Activated naive CD8-positive, alpha-beta T cell treated with anti-CD3 and anti-CD28 coated beads, Interleukin-2, amount 50 U/mL, for 24 hours (primary cell): ENCODE measurements at regions not wholly inside any gene's neighbourhood (a gene's known extent, or its start where the extent isn't known, plus 50 kb on each side); places are given as distances from the start of the nearest gene placed in this dataset.
"Not testable (repeated sequence)": the region's sequence is repeated elsewhere in the genome, so short reads cannot be mapped to it uniquely, and the experiment has no call there.

Source experiments
- ATAC-seq: fragments of 150-1000 bp; cut with Tn5 transposase; one replicate; pipeline ENCODE4 v1.10.0; 2021
- DNase-seq: peaks from one replicate; pipeline ENCODE4 v3.0.0; 2021
- H3K27ac Mint-ChIP-seq: one replicate; pipeline ENCODE4 v1.8.0; 2021; ENCODE audit warnings: mild to moderate bottlenecking, mixed read lengths
- H3K27me3 Mint-ChIP-seq: one replicate; pipeline ENCODE4 v1.8.0; 2021; ENCODE audit warnings: mixed read lengths
- H3K36me3 Mint-ChIP-seq: one replicate; pipeline ENCODE4 v1.8.0; 2021; ENCODE audit warnings: low read depth, mixed read lengths
- H3K4me1 Mint-ChIP-seq: one replicate; pipeline ENCODE4 v1.8.0; 2021; ENCODE audit warnings: mixed read lengths
- H3K4me3 Mint-ChIP-seq: one replicate; pipeline ENCODE4 v1.8.0; 2021; ENCODE audit warnings: mild to moderate bottlenecking, moderate library complexity, mixed read lengths
- H3K9me3 Mint-ChIP-seq: one replicate; pipeline ENCODE4 v1.8.0; 2021; ENCODE audit warnings: mixed read lengths

DNA sequence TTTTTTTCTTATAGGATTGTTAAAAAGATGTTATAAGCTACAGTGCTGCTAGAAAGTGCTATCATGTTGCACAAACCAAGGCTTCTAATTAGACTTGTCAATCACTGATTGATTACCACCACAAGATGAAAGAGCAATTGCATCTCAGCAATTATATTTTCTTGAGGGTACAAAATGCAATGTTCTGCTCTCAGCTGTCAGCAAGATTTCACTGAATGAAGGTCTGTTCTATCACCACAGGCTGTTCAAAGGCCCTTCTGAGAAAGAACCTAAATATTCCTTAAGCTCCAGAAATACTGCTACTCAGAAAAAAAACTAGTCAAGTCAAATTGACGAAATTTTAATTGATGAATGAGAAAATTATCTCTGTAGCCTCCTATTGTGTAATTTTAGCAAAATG is 301.9 kb upstream of the KYNU start:
- Mint-ChIP-seq H3K4me3 (no peak overlapping the region), H3K36me3 (no peaks in the 10 kb centered on the region), H3K4me1 (no peaks in the 10 kb centered on the region), H3K27me3 (no peaks in the 10 kb centered on the region), H3K27ac (no peak overlapping the region), H3K9me3 (no peaks in the 10 kb centered on the region)
- DNase-seq (no peak), ATAC-seq (no peak)

DNA sequence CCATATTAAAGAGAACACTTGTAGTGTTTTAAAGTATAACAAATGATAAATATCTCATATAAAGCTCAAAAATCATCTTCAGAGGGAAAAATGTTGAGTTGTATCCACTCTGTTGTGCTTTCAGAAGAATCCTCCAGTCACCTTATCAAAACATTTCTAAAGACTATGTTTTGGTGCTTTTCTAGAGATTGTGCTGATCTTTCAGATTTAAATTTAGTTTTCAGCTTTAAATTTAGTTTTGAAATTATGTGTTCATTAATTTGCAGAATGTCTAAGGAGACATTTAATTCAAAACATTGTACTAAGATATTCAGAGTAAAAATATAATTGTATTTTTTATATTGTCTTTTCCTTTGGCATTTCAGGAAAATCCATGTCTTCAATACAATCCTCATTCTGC is 303.1 kb upstream of the KYNU start:
- ATAC-seq (no peak), DNase-seq (no peak)
- Mint-ChIP-seq H3K4me3 (no peak overlapping the region), H3K27ac (no peak overlapping the region), H3K27me3 (no peaks in the 10 kb centered on the region), H3K4me1 (no peaks in the 10 kb centered on the region), H3K9me3 (no peaks in the 10 kb centered on the region), H3K36me3 (no peaks in the 10 kb centered on the region)

DNA sequence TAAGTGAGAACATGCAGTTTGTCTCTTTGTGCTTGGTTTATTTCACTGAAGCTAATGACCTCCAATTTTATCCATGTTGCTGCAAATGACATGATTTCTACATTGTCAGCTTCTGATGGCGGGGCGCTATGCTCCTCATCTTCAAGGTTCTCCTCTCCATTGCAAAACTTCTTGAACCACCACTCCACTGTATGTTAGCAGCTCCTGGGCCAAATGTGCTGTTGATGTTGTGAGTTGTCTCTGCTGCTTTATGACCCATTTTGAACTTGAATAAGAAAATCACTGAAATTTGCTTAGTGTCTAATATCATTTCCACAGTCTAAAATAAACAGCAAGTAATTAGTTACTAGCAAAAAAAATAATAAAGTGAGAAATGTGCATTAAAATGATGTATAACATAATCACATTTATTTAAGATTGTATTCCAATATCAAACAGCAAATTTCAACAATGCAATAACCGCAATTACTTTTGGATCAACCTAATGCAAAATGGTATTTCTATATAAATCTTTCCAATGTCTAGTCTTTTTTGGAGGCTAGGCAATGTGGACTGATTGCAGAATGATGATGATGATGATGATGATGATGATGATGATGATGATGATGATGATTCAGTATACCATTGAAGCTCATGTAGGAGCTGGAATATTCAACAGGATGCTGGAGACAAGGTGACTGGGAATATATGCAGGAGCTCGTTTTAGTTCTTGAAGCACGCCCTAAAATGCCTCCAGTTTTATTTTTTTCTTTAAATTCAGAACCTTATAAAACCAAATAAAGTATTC is 304.9 kb upstream of the KYNU start:
- DNase-seq (no peak), ATAC-seq (no peak)
- Mint-ChIP-seq H3K4me3 (no peak overlapping the region), H3K9me3 (no peaks in the 10 kb centered on the region), H3K4me1 (no peaks in the 10 kb centered on the region), H3K36me3 (no peaks in the 10 kb centered on the region), H3K27ac (no peak overlapping the region), H3K27me3 (no peaks in the 10 kb centered on the region)

DNA sequence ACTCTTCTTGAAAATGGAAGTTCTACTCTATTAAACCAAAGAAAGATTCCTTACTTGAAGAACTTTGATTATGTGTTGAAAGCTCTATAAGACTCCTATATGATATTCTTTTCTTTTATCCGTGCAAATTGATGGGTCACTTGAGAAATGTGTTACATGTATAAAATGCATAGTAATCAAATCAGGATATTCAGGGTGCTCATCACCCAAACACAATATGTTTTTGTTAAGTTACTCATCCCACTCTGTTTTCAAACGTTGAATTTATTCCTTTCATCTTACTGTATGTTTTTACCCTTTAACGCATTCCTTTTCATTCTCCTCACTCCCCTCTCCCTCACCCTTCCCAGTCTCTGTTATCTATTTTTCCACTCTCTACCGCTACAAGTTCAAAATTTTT is 305.5 kb upstream of the KYNU start:
- Mint-ChIP-seq H3K27me3 (no peaks in the 10 kb centered on the region), H3K36me3 (no peaks in the 10 kb centered on the region), H3K27ac (no peak overlapping the region), H3K9me3 (no peaks in the 10 kb centered on the region), H3K4me1 (no peaks in the 10 kb centered on the region), H3K4me3 (no peak overlapping the region)
- no peak for ATAC-seq
- DNase-seq, result no peak

DNA sequence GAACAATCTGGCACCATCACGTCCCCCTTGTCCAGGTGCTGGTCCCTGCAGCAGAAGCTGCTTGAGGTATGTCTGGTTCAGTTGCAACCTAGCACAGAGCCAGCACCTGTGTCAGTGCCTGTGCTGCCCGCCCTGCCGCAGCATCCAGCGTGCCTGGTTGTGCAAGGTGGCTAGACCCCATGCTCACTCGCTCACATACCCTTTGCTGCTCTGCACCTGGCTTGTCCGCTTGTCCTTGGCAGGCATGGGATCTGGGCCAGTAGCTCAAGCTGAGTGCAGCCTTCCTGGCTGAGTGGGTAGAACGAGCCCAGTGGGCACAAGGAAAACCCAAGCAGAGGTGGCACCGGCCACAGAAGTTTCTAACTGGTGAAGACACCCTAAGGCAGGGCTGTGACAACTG is 314.6 kb upstream of the KYNU start:
- DNase-seq, result no peak
- no peaks in the 10 kb centered on the region for H3K4me1 Mint-ChIP-seq
- no peaks in the 10 kb centered on the region for H3K9me3 Mint-ChIP-seq
- ATAC-seq, result no peak
- no peak overlapping the region for H3K27ac Mint-ChIP-seq
- H3K36me3 Mint-ChIP-seq, result no peaks in the 10 kb centered on the region
- no peaks in the 10 kb centered on the region for H3K27me3 Mint-ChIP-seq
- H3K4me3 Mint-ChIP-seq, result no peak overlapping the region

DNA sequence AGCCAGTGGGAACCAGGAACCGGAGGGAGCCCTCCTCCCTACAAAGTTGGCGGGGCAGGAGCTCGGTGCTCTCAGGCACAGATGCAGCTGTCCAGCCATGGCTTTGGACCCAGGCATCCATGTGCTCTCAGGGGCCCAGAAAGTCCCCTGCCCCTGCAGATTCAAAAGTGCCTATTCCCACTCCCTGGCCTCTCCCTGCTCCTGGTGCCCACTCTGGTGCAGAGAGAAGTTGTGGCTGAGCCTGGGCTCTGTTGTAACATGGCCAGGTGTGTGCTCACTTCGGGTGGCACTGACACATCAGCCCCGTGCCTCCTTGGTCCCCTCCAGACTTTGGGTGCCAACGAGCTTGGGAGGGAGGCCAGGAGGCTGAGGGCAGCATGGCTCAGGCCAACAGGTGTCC is 315.8 kb upstream of the KYNU start:
- Mint-ChIP-seq H3K27ac (no peak overlapping the region), H3K4me3 (no peak overlapping the region), H3K9me3 (no peaks in the 10 kb centered on the region), H3K36me3 (no peaks in the 10 kb centered on the region), H3K4me1 (no peaks in the 10 kb centered on the region), H3K27me3 (no peaks in the 10 kb centered on the region)
- no peak for DNase-seq
- ATAC-seq, result no peak

DNA sequence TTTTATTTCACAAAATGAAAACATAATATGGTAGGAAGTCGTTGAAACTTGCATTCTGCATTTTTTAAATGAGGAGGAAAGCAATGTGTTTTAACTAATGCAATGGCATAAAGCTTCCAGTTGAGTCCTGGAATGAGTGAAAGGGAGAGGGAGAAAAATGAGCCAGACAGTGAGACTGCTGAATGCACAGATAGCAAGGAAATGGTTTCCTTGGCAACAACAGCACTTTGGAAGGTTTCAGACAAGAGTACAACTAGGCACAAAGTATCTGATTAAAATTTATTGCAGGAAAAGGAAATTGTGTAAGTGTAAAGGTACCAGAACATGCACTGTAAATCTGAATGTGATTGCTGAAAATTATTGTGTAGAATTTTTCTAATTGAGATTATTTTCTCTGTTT is 320.1 kb upstream of the KYNU start:
- H3K4me1 Mint-ChIP-seq, result no peaks in the 10 kb centered on the region
- H3K9me3 Mint-ChIP-seq, result no peaks in the 10 kb centered on the region
- H3K36me3 Mint-ChIP-seq, result no peaks in the 10 kb centered on the region
- no peak for ATAC-seq
- H3K4me3 Mint-ChIP-seq, result no peak overlapping the region
- H3K27me3 Mint-ChIP-seq, result no peaks in the 10 kb centered on the region
- H3K27ac Mint-ChIP-seq, result no peak overlapping the region
- no peak for DNase-seq

DNA sequence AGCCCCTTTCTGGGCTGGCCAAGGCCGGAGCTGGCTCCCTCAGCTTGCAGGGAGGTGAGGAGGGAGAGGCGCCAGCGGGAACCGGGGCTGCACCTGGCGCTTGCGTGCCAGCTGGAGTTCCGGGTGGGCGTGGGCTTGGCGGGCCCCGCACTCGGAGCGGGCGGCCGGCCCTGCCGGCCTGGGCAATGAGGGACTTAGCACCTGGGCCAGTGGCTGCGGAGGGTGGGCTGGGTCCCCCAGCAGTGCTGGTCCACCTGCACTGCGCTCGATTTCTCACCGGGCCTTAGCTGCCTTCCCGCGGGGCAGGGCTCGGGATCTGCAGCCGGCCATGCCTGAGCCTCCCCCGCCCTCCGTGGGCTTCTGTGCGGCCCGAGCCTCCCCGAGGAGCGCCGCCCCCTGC is 331.5 kb upstream of the KYNU start:
- not testable (repeated sequence) for H3K36me3 Mint-ChIP-seq, H3K27ac Mint-ChIP-seq, H3K4me1 Mint-ChIP-seq, DNase-seq, H3K4me3 Mint-ChIP-seq, ATAC-seq, H3K27me3 Mint-ChIP-seq
- peaks cover 14% of the 10 kb centered on the region for H3K9me3 Mint-ChIP-seq

DNA sequence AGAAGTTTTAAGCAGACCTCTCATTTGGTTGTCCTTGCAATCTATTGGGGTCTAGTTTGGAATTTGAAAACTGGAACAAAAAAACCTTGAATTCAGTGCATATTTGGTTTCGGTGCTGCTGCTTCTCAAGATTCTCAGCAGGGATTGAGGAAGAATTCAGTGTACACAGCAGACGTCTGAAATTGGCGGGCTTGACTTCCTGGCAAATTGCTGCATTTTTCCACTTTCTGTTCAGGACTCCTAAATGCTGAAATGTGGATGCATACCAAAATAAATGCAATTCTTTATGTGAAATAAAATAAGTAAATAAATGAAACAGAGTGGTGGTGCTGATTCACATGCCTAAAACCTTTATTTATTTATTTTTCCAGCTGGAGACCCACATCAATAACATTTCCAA is 332.4 kb upstream of the KYNU start:
- DNase-seq (no peak), ATAC-seq (no peak)
- Mint-ChIP-seq H3K4me3 (no peak overlapping the region), H3K4me1 (no peaks in the 10 kb centered on the region), H3K27ac (no peak overlapping the region), H3K9me3 (peaks cover 14% of the 10 kb centered on the region), H3K36me3 (no peaks in the 10 kb centered on the region), H3K27me3 (no peaks in the 10 kb centered on the region)

DNA sequence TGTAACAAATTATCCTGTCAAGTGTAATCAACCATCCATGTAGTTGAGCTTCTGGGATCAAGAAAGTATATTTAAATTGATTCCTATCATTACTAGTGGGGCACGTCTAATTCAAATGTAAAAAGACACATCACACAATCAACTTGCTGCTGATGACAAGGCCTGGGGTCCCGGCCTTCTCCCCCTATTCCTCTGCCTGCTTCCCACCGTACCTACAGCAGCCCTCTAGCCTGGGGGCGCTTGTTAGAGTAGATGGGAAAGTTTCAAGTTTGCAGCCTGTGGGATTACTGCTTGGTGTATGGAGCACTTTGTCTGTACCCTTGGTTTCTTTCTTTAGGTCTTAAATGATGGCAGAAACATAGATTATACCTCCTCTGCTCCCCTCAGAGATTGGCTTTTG is 333.3 kb upstream of the KYNU start:
- peaks cover 14% of the 10 kb centered on the region for H3K9me3 Mint-ChIP-seq
- DNase-seq (no peak), ATAC-seq (no peak)
- H3K36me3 Mint-ChIP-seq, result no peaks in the 10 kb centered on the region
- no peak overlapping the region for H3K27ac Mint-ChIP-seq
- H3K4me1 Mint-ChIP-seq, result no peaks in the 10 kb centered on the region
- H3K4me3 Mint-ChIP-seq, result no peak overlapping the region
- H3K27me3 Mint-ChIP-seq, result no peaks in the 10 kb centered on the region

DNA sequence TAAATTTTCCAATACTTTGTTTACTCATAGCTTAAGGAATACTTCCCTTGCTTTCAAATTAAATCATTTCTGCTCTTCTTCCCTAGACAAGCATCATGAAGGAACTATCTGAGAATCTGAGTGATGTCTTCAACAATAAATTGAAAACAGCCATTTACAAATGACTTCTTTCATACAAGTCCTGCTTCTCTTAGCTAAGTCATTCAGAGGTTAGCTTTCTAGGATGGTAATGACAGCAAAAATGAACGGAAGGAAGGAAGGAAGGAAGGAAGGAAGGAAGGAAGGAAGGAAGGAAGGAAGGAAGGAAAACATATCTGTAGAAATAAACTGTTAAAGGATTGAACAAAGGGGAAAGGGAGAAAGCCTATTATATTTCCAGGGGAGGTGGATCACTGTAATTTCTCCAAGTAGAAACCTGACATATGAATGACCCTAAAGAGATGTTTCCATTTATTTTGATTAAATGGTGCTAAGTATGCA is 335.0 kb upstream of the KYNU start:
- Mint-ChIP-seq H3K4me3 (no peak overlapping the region), H3K4me1 (no peaks in the 10 kb centered on the region), H3K9me3 (peaks cover 3% of the 10 kb centered on the region), H3K27ac (no peak overlapping the region), H3K36me3 (no peaks in the 10 kb centered on the region), H3K27me3 (no peaks in the 10 kb centered on the region)
- no peak for DNase-seq
- ATAC-seq, result no peak

DNA sequence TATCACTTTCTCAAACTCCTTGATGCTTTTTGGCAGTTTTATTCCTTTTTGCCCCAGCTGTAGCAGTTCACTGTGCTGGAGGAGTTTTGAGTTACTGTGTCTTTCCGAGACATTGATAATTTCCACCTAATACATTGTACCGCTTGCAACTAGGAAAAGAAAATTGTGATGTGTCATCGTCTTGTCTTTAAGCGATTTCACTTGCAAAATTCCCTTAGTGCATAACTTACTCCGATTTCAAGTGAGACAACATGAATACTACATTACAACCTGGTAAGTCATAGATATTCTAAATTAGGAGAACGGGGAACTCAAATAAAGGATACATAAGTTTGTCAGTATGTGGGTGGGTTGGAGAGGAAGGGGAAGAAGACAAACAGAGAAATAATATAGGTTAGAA is 340.5 kb upstream of the KYNU start:
- H3K27me3 Mint-ChIP-seq, result no peaks in the 10 kb centered on the region
- no peak for ATAC-seq
- H3K4me3 Mint-ChIP-seq, result no peak overlapping the region
- H3K4me1 Mint-ChIP-seq, result no peaks in the 10 kb centered on the region
- H3K9me3 Mint-ChIP-seq, result no peaks in the 10 kb centered on the region
- no peaks in the 10 kb centered on the region for H3K36me3 Mint-ChIP-seq
- H3K27ac Mint-ChIP-seq, result no peak overlapping the region
- no peak for DNase-seq

DNA sequence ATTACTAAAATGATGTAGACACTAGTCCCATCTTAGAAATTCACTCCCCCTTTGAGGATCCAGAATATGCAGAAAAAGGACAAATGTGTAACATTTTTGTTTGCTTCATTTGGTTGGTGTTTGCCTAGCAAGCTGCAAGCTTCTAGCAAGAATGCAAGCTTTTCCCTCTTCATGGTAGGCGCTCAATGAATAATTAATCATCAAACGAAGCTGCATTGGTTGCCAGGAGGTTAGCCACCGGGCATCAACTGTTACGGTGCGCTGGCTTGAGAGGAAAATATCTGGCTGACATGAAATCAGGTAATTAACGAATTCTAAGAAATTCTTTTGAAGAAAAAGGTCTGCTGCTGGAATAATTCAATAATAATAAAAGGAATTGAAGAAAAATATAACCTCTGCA is 341.0 kb upstream of the KYNU start:
- ATAC-seq (no peak), DNase-seq (no peak)
- no peaks in the 10 kb centered on the region for H3K9me3 Mint-ChIP-seq

DNA sequence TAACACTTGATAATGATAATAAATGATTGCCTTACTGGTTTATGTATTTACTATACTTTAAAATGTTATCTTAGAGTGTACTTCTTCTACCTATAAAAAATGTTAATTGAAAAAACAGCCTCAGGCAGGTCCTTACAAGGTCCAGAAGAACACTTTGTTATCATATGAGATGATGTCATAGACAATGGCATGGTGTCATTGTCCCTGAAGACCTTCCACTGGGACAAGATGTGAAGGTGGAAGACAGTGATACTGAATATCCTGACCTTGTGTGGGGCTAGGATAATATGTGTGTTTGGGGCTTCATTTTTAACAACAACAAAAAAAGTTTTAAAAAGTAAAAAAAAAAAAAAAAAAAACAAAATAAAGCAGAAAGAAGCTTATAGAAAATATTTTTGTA is 342.2 kb upstream of the KYNU start:
- H3K36me3 Mint-ChIP-seq, result no peaks in the 10 kb centered on the region
- H3K27ac Mint-ChIP-seq, result no peak overlapping the region
- DNase-seq, result no peak
- no peaks in the 10 kb centered on the region for H3K9me3 Mint-ChIP-seq
- H3K27me3 Mint-ChIP-seq, result no peaks in the 10 kb centered on the region
- no peak overlapping the region for H3K4me3 Mint-ChIP-seq
- no peak for ATAC-seq
- no peaks in the 10 kb centered on the region for H3K4me1 Mint-ChIP-seq

More for the DNA sequence above, 341.0 kb upstream of the KYNU start:
- H3K4me1 Mint-ChIP-seq, result no peaks in the 10 kb centered on the region
- no peaks in the 10 kb centered on the region for H3K27me3 Mint-ChIP-seq
- H3K4me3 Mint-ChIP-seq, result no peak overlapping the region
- no peak overlapping the region for H3K27ac Mint-ChIP-seq
- no peaks in the 10 kb centered on the region for H3K36me3 Mint-ChIP-seq

DNA sequence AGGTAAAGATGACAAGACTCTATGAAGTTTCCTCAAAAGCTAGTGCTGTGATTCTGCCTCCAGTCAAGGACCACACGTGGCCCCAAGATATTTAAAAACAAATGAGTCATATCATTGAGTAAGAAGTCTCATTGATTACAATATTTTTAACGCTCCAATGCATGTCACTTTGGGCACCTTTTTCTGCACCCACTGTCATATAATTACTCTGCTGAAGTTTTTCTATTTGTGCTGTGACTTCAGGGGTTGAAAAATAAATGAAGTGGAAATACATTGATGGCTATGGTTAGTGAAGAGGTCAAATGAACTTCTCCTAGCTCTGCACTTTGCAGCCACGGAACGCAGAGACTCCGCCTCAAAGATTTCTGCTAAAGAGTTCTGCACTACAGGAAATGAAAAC is 344.3 kb upstream of the KYNU start:
- no peak overlapping the region for H3K4me3 Mint-ChIP-seq
- H3K36me3 Mint-ChIP-seq, result no peaks in the 10 kb centered on the region
- no peaks in the 10 kb centered on the region for H3K9me3 Mint-ChIP-seq
- H3K27me3 Mint-ChIP-seq, result no peaks in the 10 kb centered on the region
- no peak for DNase-seq
- no peaks in the 10 kb centered on the region for H3K4me1 Mint-ChIP-seq
- no peak for ATAC-seq
- H3K27ac Mint-ChIP-seq, result no peak overlapping the region

DNA sequence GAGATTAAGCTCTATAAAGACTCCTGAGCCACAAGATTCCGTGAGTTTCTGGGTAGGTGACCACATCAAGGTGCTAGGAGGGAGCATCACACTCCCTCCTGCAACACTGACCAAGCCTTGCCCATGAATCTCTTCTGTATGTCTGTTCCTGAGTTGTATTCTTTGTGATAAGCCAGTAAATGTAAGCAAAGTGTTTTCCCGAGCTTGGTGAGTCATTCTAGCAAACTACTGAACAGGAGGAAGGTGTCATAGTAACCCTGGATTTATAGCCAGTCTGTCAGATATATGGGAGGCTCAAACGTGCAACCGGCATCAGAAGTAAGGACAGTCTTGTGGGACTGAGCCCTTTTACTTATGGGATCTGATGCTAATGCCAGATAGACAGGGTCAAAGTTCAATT is 346.1 kb upstream of the KYNU start:
- H3K27me3 Mint-ChIP-seq, result no peaks in the 10 kb centered on the region
- no peaks in the 10 kb centered on the region for H3K4me1 Mint-ChIP-seq
- H3K9me3 Mint-ChIP-seq, result no peaks in the 10 kb centered on the region
- H3K4me3 Mint-ChIP-seq, result no peak overlapping the region
- H3K27ac Mint-ChIP-seq, result no peak overlapping the region
- DNase-seq, result no peak
- no peak for ATAC-seq
- no peaks in the 10 kb centered on the region for H3K36me3 Mint-ChIP-seq
